ENCODE measurements at regions not wholly inside any gene's neighbourhood (a gene's known extent, or its start where the extent isn't known, plus 50 kb on each side); places are given as distances from the start of the nearest gene placed in this dataset.
"Not testable (repeated sequence)": the region's sequence is repeated elsewhere in the genome, so short reads cannot be mapped to it uniquely, and the experiment has no call there.

DNA sequence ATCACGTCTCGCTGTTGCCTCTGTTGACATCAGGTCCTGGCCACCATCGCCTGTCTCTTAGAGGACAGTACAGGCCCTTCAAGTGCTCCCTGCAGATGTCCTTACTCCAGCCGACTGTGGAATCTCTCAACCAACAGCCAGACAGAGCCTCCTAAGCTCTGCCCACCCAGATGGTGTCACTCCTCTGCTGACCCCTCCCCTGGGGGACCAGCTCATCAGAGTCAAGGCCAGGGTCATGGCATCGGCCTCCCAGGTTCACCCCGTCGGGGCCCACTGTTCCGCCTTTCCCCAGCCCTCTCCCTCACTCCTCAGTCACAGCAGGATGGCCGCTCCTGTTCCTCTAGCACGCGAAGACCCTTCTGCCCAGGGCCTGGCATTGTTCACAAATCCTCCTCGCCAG, 157.3 kb upstream of the TMEM132C start:
- no peak overlapping the region for H3K23ac ChIP-seq (ENCODE audit: low read depth, low read length, poor library complexity)
- no peak overlapping the region for H3K27ac ChIP-seq (replicated peaks; ENCODE audit: low read length)
- no peak overlapping the region for H2BK120ac ChIP-seq (ENCODE audit: low read depth, low read length)
- H3K4ac ChIP-seq (ENCODE audit: low read length): no peak overlapping the region
- no peak overlapping the region for H4K91ac ChIP-seq (ENCODE audit: low read depth, low read length, poor library complexity)
- H3K79me1 ChIP-seq (ENCODE audit: low read depth, low read length): no peaks in the 10 kb centered on the region
- DNase-seq (ENCODE audit: low spot score): no peak
- H3K36me3 ChIP-seq (replicated peaks in 1 of 2; ENCODE audit: control insufficient read depth in 2 of 2, insufficient read depth in 2 of 2, low read length in 2 of 2): no peaks in the 10 kb centered on the region
- H3K4me1 ChIP-seq (ENCODE audit: control insufficient read depth in 2 of 2, insufficient read depth in 1 of 2, low read depth in 1 of 2, low read length in 2 of 2): no peaks in the 10 kb centered on the region
- no peak overlapping the region for H3K14ac ChIP-seq (ENCODE audit: low read length)
- no peaks in the 10 kb centered on the region for H3K9me3 ChIP-seq (replicated peaks in 1 of 2; ENCODE audit: control insufficient read depth in 2 of 2, insufficient read depth in 1 of 2, low read depth in 1 of 2, low read length in 2 of 2)
- H4K8ac ChIP-seq (ENCODE audit: low read depth, low read length): no peak overlapping the region
- peak overlapping the region; percentile 87 for H2AK5ac ChIP-seq (ENCODE audit: low read depth, low read length)
- H3K4me3 ChIP-seq (ENCODE audit: low read length in 2 of 2): no peak overlapping the region
- no peak overlapping the region for H2BK12ac ChIP-seq (ENCODE audit: low read length)
- no peak overlapping the region for H3K4me2 ChIP-seq (ENCODE audit: insufficient read depth, low read length, poor library complexity, severe bottlenecking)
- no peak overlapping the region for H2AFZ ChIP-seq (ENCODE audit: low read length)
- no CpG with 5 or more reads among the region's 12 CpGs for WGBS, 2 donors (ENCODE audit: extremely low coverage in 2 of 2, insufficient read length in 2 of 2, insufficient replicate concordance in 1 of 2)
- H3K18ac ChIP-seq (ENCODE audit: low read length): peak overlapping the region; percentile 46
- H3K27me3 ChIP-seq (ENCODE audit: control insufficient read depth in 3 of 3, insufficient read depth in 3 of 3, low read depth in 1 of 3, low read length in 3 of 3): no peaks in the 10 kb centered on the region
- H3K9ac ChIP-seq (ENCODE audit: low read depth, low read length, poor library complexity): peak overlapping the region; percentile 35
- peak overlapping the region; percentile 33 for H2BK15ac ChIP-seq (ENCODE audit: low read length)
- H2BK5ac ChIP-seq (ENCODE audit: low read length): no peak overlapping the region

DNA sequence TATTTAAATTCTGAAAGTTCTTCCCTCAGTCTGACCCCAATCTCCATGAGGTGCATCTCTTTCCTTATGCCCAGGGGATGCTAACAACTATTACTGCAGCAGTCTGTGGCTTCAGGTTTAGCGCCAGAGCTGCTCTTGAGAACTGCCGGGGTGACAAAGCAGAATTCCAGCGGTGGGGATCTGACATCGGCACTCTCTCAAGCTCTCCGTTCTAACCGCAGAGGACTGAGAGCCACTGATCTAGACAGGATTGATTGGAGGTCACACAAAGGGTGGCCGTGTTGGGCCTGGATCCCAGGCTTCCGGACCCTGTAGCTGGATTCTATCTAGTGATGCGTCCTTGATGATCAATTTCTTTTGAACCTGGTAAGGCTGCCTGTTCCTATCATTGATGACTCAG, 155.6 kb upstream of the TMEM132C start:
- no peaks in the 10 kb centered on the region for H3K36me3 ChIP-seq (replicated peaks in 1 of 2; ENCODE audit: control insufficient read depth in 2 of 2, insufficient read depth in 2 of 2, low read length in 2 of 2)
- no peak overlapping the region for H2BK15ac ChIP-seq (ENCODE audit: low read length)
- H4K91ac ChIP-seq (ENCODE audit: low read depth, low read length, poor library complexity): no peak overlapping the region
- DNase-seq (ENCODE audit: low spot score): no peak
- no peaks in the 10 kb centered on the region for H3K27me3 ChIP-seq (ENCODE audit: control insufficient read depth in 3 of 3, insufficient read depth in 3 of 3, low read depth in 1 of 3, low read length in 3 of 3)
- H3K23ac ChIP-seq (ENCODE audit: low read depth, low read length, poor library complexity): no peak overlapping the region
- H2BK12ac ChIP-seq (ENCODE audit: low read length): no peak overlapping the region
- H3K27ac ChIP-seq (replicated peaks; ENCODE audit: low read length): no peak overlapping the region
- no peak overlapping the region for H2AK5ac ChIP-seq (ENCODE audit: low read depth, low read length)
- no peak overlapping the region for H3K4me2 ChIP-seq (ENCODE audit: insufficient read depth, low read length, poor library complexity, severe bottlenecking)
- H3K14ac ChIP-seq (ENCODE audit: low read length): no peak overlapping the region
- H3K9ac ChIP-seq (ENCODE audit: low read depth, low read length, poor library complexity): no peak overlapping the region
- H3K9me3 ChIP-seq (replicated peaks in 1 of 2; ENCODE audit: control insufficient read depth in 2 of 2, insufficient read depth in 1 of 2, low read depth in 1 of 2, low read length in 2 of 2): no peaks in the 10 kb centered on the region
- H3K4me1 ChIP-seq (ENCODE audit: control insufficient read depth in 2 of 2, insufficient read depth in 1 of 2, low read depth in 1 of 2, low read length in 2 of 2): no peaks in the 10 kb centered on the region
- H3K4ac ChIP-seq (ENCODE audit: low read length): no peak overlapping the region
- H3K18ac ChIP-seq (ENCODE audit: low read length): no peak overlapping the region
- H2AFZ ChIP-seq (ENCODE audit: low read length): no peak overlapping the region
- no peak overlapping the region for H3K4me3 ChIP-seq (ENCODE audit: low read length in 2 of 2)
- H2BK5ac ChIP-seq (ENCODE audit: low read length): no peak overlapping the region
- no peak overlapping the region for H4K8ac ChIP-seq (ENCODE audit: low read depth, low read length)
- no peaks in the 10 kb centered on the region for H3K79me1 ChIP-seq (ENCODE audit: low read depth, low read length)
- H2BK120ac ChIP-seq (ENCODE audit: low read depth, low read length): no peak overlapping the region
- no CpG with 5 or more reads among the region's 9 CpGs for WGBS, 2 donors (ENCODE audit: extremely low coverage in 2 of 2, insufficient read length in 2 of 2, insufficient replicate concordance in 1 of 2)

DNA sequence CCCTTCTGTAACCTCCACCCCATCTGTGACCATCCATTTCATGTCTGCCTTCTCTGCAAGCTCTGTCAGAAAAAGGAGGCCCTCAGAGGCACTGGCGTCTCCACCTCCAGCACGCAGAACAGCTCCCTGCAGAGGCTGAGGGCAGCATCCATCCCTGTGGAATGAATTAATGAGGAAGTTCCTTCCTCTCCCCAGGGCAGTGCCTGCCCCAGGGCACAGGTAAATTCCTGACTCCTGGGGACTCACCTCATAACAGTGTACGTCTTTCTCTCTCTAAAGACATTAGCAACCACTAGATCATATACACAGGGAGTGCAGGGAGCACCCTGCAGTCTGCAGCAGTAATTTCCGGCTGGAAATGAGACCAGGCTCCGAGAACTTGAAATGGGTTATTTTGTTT, 155.0 kb upstream of the TMEM132C start:
- Histone ChIP-seq H4K8ac (ENCODE audit: low read depth, low read length) (no peak overlapping the region), H3K4me3 (ENCODE audit: low read length in 2 of 2) (no peak overlapping the region), H2AK5ac (ENCODE audit: low read depth, low read length) (no peak overlapping the region), H3K27me3 (ENCODE audit: control insufficient read depth in 3 of 3, insufficient read depth in 3 of 3, low read depth in 1 of 3, low read length in 3 of 3) (no peaks in the 10 kb centered on the region), H3K14ac (ENCODE audit: low read length) (no peak overlapping the region), H3K79me1 (ENCODE audit: low read depth, low read length) (no peaks in the 10 kb centered on the region), H3K9ac (ENCODE audit: low read depth, low read length, poor library complexity) (no peak overlapping the region), H2BK15ac (ENCODE audit: low read length) (no peak overlapping the region), H3K4me2 (ENCODE audit: insufficient read depth, low read length, poor library complexity, severe bottlenecking) (no peak overlapping the region), H2BK120ac (ENCODE audit: low read depth, low read length) (no peak overlapping the region), H3K27ac (replicated peaks; ENCODE audit: low read length) (no peak overlapping the region), H2BK12ac (ENCODE audit: low read length) (no peak overlapping the region), H3K36me3 (replicated peaks in 1 of 2; ENCODE audit: control insufficient read depth in 2 of 2, insufficient read depth in 2 of 2, low read length in 2 of 2) (no peaks in the 10 kb centered on the region), H3K4ac (ENCODE audit: low read length) (no peak overlapping the region), H3K9me3 (replicated peaks in 1 of 2; ENCODE audit: control insufficient read depth in 2 of 2, insufficient read depth in 1 of 2, low read depth in 1 of 2, low read length in 2 of 2) (no peaks in the 10 kb centered on the region), H4K91ac (ENCODE audit: low read depth, low read length, poor library complexity) (no peak overlapping the region), H3K4me1 (ENCODE audit: control insufficient read depth in 2 of 2, insufficient read depth in 1 of 2, low read depth in 1 of 2, low read length in 2 of 2) (no peaks in the 10 kb centered on the region), H2AFZ (ENCODE audit: low read length) (no peak overlapping the region), H3K18ac (ENCODE audit: low read length) (no peak overlapping the region), H3K23ac (ENCODE audit: low read depth, low read length, poor library complexity) (no peak overlapping the region), H2BK5ac (ENCODE audit: low read length) (no peak overlapping the region)
- no CpG with 5 or more reads among the region's 5 CpGs for whole genome bisulfite sequencing, 2 donors (ENCODE audit: extremely low coverage in 2 of 2, insufficient read length in 2 of 2, insufficient replicate concordance in 1 of 2)
- no peak for DNase-seq (ENCODE audit: low spot score)

DNA sequence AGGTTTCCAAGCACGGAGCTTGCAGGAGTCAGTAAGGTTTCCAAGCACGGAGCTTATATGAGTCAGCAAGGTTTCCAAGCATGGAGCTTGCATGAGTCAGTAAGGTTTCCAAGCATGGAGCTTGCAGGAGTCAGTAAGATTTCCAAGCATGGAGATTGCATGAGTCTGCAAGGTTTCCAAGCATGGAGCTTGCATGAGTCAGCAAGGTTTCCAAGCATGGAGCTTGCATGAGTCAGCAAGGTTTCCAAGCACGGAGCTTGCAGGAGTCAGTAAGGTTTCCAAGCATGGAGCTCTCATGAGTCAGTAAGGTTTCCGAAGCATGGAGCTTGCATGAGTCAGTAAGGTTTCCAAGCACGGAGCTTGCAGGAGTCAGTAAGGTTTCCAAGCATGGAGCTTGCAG, 153.7 kb upstream of the TMEM132C start:
- H3K4me2 ChIP-seq (ENCODE audit: insufficient read depth, low read length, poor library complexity, severe bottlenecking); H3K27me3 ChIP-seq (ENCODE audit: control insufficient read depth in 3 of 3, insufficient read depth in 3 of 3, low read depth in 1 of 3, low read length in 3 of 3); H3K79me1 ChIP-seq (ENCODE audit: low read depth, low read length); H4K8ac ChIP-seq (ENCODE audit: low read depth, low read length); H3K9ac ChIP-seq (ENCODE audit: low read depth, low read length, poor library complexity); H3K9me3 ChIP-seq (replicated peaks in 1 of 2; ENCODE audit: control insufficient read depth in 2 of 2, insufficient read depth in 1 of 2, low read depth in 1 of 2, low read length in 2 of 2); H3K14ac ChIP-seq (ENCODE audit: low read length); H2BK15ac ChIP-seq (ENCODE audit: low read length); H3K4ac ChIP-seq (ENCODE audit: low read length); H2BK12ac ChIP-seq (ENCODE audit: low read length); H3K18ac ChIP-seq (ENCODE audit: low read length); H3K4me3 ChIP-seq (ENCODE audit: low read length in 2 of 2); H2BK5ac ChIP-seq (ENCODE audit: low read length); DNase-seq (ENCODE audit: low spot score); H2BK120ac ChIP-seq (ENCODE audit: low read depth, low read length); H4K91ac ChIP-seq (ENCODE audit: low read depth, low read length, poor library complexity); H2AK5ac ChIP-seq (ENCODE audit: low read depth, low read length); H3K36me3 ChIP-seq (replicated peaks in 1 of 2; ENCODE audit: control insufficient read depth in 2 of 2, insufficient read depth in 2 of 2, low read length in 2 of 2); H3K4me1 ChIP-seq (ENCODE audit: control insufficient read depth in 2 of 2, insufficient read depth in 1 of 2, low read depth in 1 of 2, low read length in 2 of 2); H3K23ac ChIP-seq (ENCODE audit: low read depth, low read length, poor library complexity); H2AFZ ChIP-seq (ENCODE audit: low read length); H3K27ac ChIP-seq (replicated peaks; ENCODE audit: low read length): not testable (repeated sequence)
- WGBS, 2 donors (ENCODE audit: extremely low coverage in 2 of 2, insufficient read length in 2 of 2, insufficient replicate concordance in 1 of 2): no CpG with 5 or more reads among the region's 5 CpGs
